Adipocyte (in vitro differentiated cells): ENCODE measurements at regions not wholly inside any gene's neighbourhood (a gene's known extent, or its start where the extent isn't known, plus 50 kb on each side); places are given as distances from the start of the nearest gene placed in this dataset.
A peak's percentile ranks its signal among the peaks of the same experiment; 100 is the strongest.
"Not testable (repeated sequence)": the region's sequence is repeated elsewhere in the genome, so short reads cannot be mapped to it uniquely, and the experiment has no call there.

Source experiments
- DNase-seq: peaks from one replicate; pipeline ENCODE4 v3.0.0-alpha.2; 2015; ENCODE audit warnings: low read depth
- H3K27me3 ChIP-seq: replicated peaks from 2 replicates; pipeline ENCODE4 v1.7.0; 2013; ENCODE audit warnings: mild to moderate bottlenecking, low read length, moderate library complexity; ENCODE audit not compliant: control insufficient read depth, insufficient read depth
- H3K36me3 ChIP-seq: 2 replicates; pipeline ENCODE4 v1.7.0; 2013; ENCODE audit warnings: low read length, mild to moderate bottlenecking, moderate library complexity; ENCODE audit not compliant: control insufficient read depth, insufficient read depth, severe bottlenecking
- H3K4me1 ChIP-seq: 2 replicates; pipeline ENCODE4 v1.7.0; 2013; ENCODE audit warnings: mild to moderate bottlenecking, low read length, moderate library complexity; ENCODE audit not compliant: control insufficient read depth, insufficient read depth
- H3K4me3 ChIP-seq: 2 replicates; pipeline ENCODE4 v1.7.0; 2013; ENCODE audit warnings: mild to moderate bottlenecking, low read length, moderate library complexity
- H3K9ac ChIP-seq: 2 replicates; pipeline ENCODE4 v1.7.0; 2013; ENCODE audit warnings: mild to moderate bottlenecking, low read length, moderate library complexity
- H3K9me3 ChIP-seq: 2 replicates; pipeline ENCODE4 v1.7.0; 2013; ENCODE audit warnings: mild to moderate bottlenecking, low read length, moderate library complexity; ENCODE audit not compliant: control insufficient read depth

DNA sequence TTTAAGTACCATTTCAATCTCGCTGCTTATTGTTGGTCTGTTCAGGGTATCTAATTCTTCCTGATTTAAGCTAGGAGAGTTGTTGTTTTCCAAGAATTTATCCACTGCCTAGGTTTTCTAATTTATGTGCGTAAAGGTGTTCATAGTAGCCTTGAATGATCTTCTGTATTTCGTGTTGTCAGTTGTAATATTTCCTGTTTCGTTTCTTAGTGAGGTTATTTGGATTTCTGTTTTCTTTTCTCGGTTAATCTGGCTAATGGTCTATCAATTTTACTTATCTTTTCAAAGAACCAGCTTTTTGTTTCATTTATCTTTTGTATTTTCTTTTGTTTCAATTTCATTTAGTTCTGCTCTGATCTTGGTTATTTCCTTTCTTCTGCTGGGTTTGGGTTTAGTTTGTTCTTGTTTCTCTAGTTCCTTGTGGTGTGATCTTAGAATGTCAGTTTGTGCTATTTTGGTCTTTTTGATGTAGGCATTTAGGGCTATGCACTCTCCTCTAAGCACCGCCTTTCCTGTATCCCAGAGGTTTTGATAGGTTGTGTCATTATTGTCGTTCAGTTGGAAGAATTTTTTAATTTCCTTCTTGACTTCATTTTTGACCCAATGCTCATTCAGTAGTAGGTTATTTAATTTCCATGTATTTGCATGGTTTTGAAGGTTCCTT is 92.5 kb upstream of the CSRP2 start:
- H3K4me1 ChIP-seq, H3K4me3 ChIP-seq, H3K9ac ChIP-seq, DNase-seq, H3K36me3 ChIP-seq, H3K9me3 ChIP-seq, H3K27me3 ChIP-seq: not testable (repeated sequence)

GRCh38 chr12:76967181-76967885 is 88.5 kb upstream of the CSRP2 start:
- Histone ChIP-seq H3K4me3 (no peak overlapping the region), H3K27me3 (peaks cover 11% of the 10 kb centered on the region), H3K36me3 (no peaks in the 10 kb centered on the region), H3K4me1 (no peaks in the 10 kb centered on the region), H3K9ac (no peak overlapping the region), H3K9me3 (no peaks in the 10 kb centered on the region)
- no peak for DNase-seq

DNA sequence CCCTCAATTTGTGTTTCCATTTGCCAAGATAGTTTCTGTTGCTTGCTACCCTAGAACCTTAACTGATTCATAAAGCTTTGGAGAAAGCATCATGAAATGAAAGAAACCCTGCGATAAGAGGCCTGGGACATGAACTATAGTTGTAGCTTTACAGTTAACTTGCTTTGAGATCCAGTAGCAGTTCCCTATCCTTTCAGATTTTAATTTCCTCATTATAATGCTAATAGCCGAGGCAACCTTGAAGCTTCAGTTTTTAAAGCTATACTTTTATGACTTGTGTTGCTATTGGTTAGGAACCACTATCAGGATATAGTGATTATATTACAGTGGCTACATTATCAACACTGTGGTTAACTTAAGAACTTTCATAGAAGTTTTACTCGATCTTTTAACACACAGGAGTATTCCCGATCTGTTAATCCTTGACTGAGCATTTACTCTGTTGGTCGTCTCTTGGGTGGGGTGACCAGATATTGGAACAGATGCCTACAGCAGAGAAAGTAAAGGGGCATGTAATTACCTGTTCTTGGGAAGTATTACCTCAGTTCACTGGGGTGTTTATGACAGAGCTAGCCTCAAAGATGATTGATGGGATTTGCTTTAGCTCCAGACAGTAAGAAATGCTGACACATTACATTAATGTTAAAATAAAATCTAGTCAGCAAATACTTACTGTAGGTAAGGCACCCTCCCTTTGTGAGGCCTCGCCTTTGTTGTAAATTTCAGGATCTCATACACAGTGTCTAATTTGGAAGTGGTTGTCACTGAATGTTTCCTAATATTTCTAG is 86.2 kb upstream of the CSRP2 start:
- Histone ChIP-seq H3K36me3 (no peaks in the 10 kb centered on the region), H3K4me3 (no peak overlapping the region), H3K9me3 (no peaks in the 10 kb centered on the region), H3K9ac (no peak overlapping the region), H3K27me3 (peaks cover 11% of the 10 kb centered on the region), H3K4me1 (no peaks in the 10 kb centered on the region)
- no peak for DNase-seq

DNA sequence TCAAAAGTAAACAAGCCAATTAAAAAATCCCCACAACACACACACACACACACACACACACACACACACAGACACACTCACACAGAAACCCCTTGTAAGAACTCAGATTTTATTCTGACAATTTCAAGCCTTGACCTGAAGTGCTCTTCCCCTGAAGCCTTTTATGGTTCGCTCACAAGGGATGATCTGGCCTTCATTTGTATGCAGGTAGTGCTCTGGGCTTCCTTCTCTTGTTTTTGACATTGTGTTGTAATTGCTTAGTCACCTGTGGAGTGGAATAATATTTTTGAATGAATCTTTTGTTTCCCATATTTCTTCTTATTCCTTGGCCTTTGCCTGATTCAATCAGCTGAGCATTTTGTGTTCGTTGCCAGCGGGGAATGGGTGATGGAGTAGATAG is 83.3 kb upstream of the CSRP2 start:
- Histone ChIP-seq H3K36me3 (no peaks in the 10 kb centered on the region), H3K27me3 (peaks cover 11% of the 10 kb centered on the region), H3K4me3 (no peak overlapping the region), H3K4me1 (no peaks in the 10 kb centered on the region), H3K9ac (no peak overlapping the region), H3K9me3 (no peaks in the 10 kb centered on the region)
- no peak for DNase-seq

GRCh38 chr12:76957301-76957700 is 78.5 kb upstream of the CSRP2 start:
- no peak overlapping the region for H3K9ac ChIP-seq
- H3K36me3 ChIP-seq = no peaks in the 10 kb centered on the region
- H3K27me3 ChIP-seq = no peaks in the 10 kb centered on the region
- H3K4me1 ChIP-seq = no peaks in the 10 kb centered on the region
- no peak overlapping the region for H3K4me3 ChIP-seq
- no peak for DNase-seq
- H3K9me3 ChIP-seq = no peaks in the 10 kb centered on the region

- Histone ChIP-seq H3K4me3 (no peak overlapping the region), H3K36me3 (no peaks in the 10 kb centered on the region), H3K9me3 (no peaks in the 10 kb centered on the region), H3K9ac (no peak overlapping the region), H3K4me1 (no peaks in the 10 kb centered on the region), H3K27me3 (no peaks in the 10 kb centered on the region)
- no peak for DNase-seq
Measured at GRCh38 chr12:76952995-76953394, 74.2 kb upstream of the CSRP2 start.

GRCh38 chr12:76948879-76949278 is 70.1 kb upstream of the CSRP2 start:
- H3K4me3 ChIP-seq = no peak overlapping the region
- H3K9ac ChIP-seq = no peak overlapping the region
- peaks cover 4% of the 10 kb centered on the region for H3K4me1 ChIP-seq
- H3K27me3 ChIP-seq = no peaks in the 10 kb centered on the region
- no peak for DNase-seq
- no peaks in the 10 kb centered on the region for H3K9me3 ChIP-seq
- no peaks in the 10 kb centered on the region for H3K36me3 ChIP-seq

GRCh38 chr12:76947304-76947703 is 68.5 kb upstream of the CSRP2 start:
- Histone ChIP-seq H3K4me3 (no peak overlapping the region), H3K4me1 (peaks cover 15% of the 10 kb centered on the region), H3K36me3 (no peaks in the 10 kb centered on the region), H3K9ac (no peak overlapping the region), H3K27me3 (no peaks in the 10 kb centered on the region), H3K9me3 (no peaks in the 10 kb centered on the region)
- no peak for DNase-seq

GRCh38 chr12:76946446-76946845 is 67.6 kb upstream of the CSRP2 start:
- no peak overlapping the region for H3K9ac ChIP-seq
- peaks cover 20% of the 10 kb centered on the region for H3K4me1 ChIP-seq
- H3K9me3 ChIP-seq = no peaks in the 10 kb centered on the region
- H3K36me3 ChIP-seq = no peaks in the 10 kb centered on the region
- H3K4me3 ChIP-seq = no peak overlapping the region
- no peaks in the 10 kb centered on the region for H3K27me3 ChIP-seq
- DNase-seq = no peak

GRCh38 chr12:76945867-76946266 is 67.0 kb upstream of the CSRP2 start:
- Histone ChIP-seq H3K4me3 (no peak overlapping the region), H3K27me3 (no peaks in the 10 kb centered on the region), H3K9ac (no peak overlapping the region), H3K9me3 (no peaks in the 10 kb centered on the region), H3K36me3 (no peaks in the 10 kb centered on the region), H3K4me1 (peaks cover 20% of the 10 kb centered on the region)
- peak; percentile 29 for DNase-seq

DNA sequence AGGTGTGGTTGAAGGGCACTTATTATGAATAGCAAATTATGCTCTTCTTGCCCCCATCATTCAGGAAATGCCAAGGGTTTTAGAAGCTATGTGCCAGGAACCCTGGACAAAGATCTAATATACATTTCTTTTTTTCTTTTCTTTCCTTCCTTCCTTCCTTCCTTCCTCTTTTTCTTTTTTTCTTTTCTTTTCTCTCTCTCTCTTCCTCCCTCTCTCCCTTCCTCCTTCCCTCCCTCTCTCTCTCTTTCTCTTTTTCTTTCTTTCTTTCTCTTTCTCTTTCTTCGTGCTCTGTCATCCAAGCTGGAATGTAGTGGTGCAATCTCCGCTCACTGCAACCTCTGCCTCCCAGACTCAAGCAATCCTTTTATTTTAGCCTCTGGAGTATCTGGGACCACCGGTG is 66.1 kb upstream of the CSRP2 start:
- Histone ChIP-seq H3K9ac (no peak overlapping the region), H3K4me1 (peaks cover 20% of the 10 kb centered on the region), H3K36me3 (no peaks in the 10 kb centered on the region), H3K9me3 (no peaks in the 10 kb centered on the region), H3K27me3 (no peaks in the 10 kb centered on the region), H3K4me3 (no peak overlapping the region)
- DNase-seq = no peak
